ENCODE measurements at regions not wholly inside any gene's neighbourhood (a gene's known extent, or its start where the extent isn't known, plus 50 kb on each side); places are given as distances from the start of the nearest gene placed in this dataset.
"Not testable (repeated sequence)": the region's sequence is repeated elsewhere in the genome, so short reads cannot be mapped to it uniquely, and the experiment has no call there.

GRCh38 chr1:182631-183030 is 268.8 kb downstream of the OR4F29 start:
- TF ChIP-seq CTCF, POLR2A (IDR thresholded peaks at IDR 0.05): not testable (repeated sequence)

Measured in upper lobe of left lung (tissue), 4 donors.